ENCODE measurements at regions not wholly inside any gene's neighbourhood (a gene's known extent, or its start where the extent isn't known, plus 50 kb on each side); places are given as distances from the start of the nearest gene placed in this dataset.

- TF ChIP-seq ZNF281 (CRISPR knock-in tag; IDR thresholded peaks at IDR 0.05) (no peak), ZMAT4 (CRISPR knock-in tag; IDR thresholded peaks at IDR 0.05) (no peak), ZNF532 (CRISPR knock-in tag; IDR thresholded peaks at IDR 0.05; ENCODE audit: borderline replicate concordance) (no peak), ZNF416 (CRISPR knock-in tag; IDR thresholded peaks at IDR 0.05) (no peak), MAX (CRISPR knock-in tag; IDR thresholded peaks at IDR 0.05) (no peak), GTF2I (CRISPR knock-in tag; conservative IDR thresholded peaks at IDR 0.05) (no peak), ZNF317 (CRISPR knock-in tag; IDR thresholded peaks at IDR 0.05; ENCODE audit: borderline replicate concordance, low read depth) (no peak), ZSCAN18 (CRISPR knock-in tag; IDR thresholded peaks at IDR 0.05) (no peak), ZBTB21 (CRISPR knock-in tag; IDR thresholded peaks at IDR 0.05; ENCODE audit: borderline replicate concordance) (no peak), FOXP4 (CRISPR knock-in tag; IDR thresholded peaks at IDR 0.05) (no peak), KAT7 (CRISPR knock-in tag; IDR thresholded peaks at IDR 0.05; ENCODE audit: borderline replicate concordance) (no peak), ATF1 (CRISPR knock-in tag; IDR thresholded peaks at IDR 0.05) (no peak), MYBL2 (CRISPR knock-in tag; IDR thresholded peaks at IDR 0.05) (no peak), ZNF138 (CRISPR knock-in tag; conservative IDR thresholded peaks at IDR 0.05) (no peak), ATF6 (CRISPR knock-in tag; IDR thresholded peaks at IDR 0.05) (no peak)
Observed at GRCh38 chr18:51890762-51891161, 449.2 kb upstream of the DCC start (continued).
